NCI-H128 (cell line): ENCODE measurements at regions not wholly inside any gene's neighbourhood (a gene's known extent, or its start where the extent isn't known, plus 50 kb on each side); places are given as distances from the start of the nearest gene placed in this dataset.
"Not testable (repeated sequence)": the region's sequence is repeated elsewhere in the genome, so short reads cannot be mapped to it uniquely, and the experiment has no call there.

Experiments used
- DNase-seq: peaks from one replicate; lab custom pipeline; 2025; ENCODE audit not compliant: unreplicated experiment; lab: John Stamatoyannopoulos, UW

- no peak for DNase-seq
Observed at GRCh38 chr18:22695674-22696073, 237.5 kb upstream of the RBBP8 start.

DNA sequence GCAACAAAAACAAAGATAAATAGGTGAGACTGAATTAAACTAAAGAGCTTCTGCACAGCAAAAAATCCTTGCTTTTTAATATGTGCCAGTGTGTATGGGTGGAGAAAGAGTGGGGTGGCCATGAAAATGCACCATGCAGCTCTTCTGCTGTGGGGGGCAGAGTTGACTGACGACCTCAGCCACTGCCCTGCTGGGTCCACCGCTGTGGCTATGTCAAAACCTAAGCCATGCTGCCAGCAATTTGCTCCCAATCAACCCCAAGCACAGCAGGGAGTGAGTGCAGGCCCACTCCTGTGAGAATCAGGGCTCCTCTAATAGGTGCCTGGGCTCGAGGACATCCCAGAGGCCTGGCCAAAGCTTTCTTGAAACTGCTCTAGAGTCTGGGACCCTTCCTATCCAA lies 235.6 kb upstream of the RBBP8 start:
- DNase-seq: no peak

DNA sequence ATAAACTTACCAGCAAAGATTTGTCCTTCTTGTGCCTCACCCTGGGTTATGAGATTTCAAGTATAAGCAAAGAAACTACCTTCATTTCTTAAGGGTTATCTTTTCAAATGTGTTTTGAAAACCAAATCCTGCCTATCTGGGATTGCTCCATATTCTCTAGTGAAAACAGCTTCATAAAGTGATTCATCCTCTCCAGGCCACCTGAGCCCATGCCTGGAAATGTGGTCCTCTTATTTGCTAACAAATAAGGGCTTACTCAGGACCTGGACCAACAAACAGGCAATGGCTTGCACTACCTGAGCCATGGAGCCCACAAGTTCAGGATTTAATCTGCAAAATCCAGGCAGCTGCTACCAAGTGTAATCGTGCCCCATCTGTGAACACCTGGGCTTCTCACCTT lies 234.4 kb upstream of the RBBP8 start:
- DNase-seq: no peak

GRCh38 chr18:22699629-22700028 lies 233.5 kb upstream of the RBBP8 start:
- no peak for DNase-seq

GRCh38 chr18:22700920-22701319 lies 232.2 kb upstream of the RBBP8 start:
- no peak for DNase-seq

DNA sequence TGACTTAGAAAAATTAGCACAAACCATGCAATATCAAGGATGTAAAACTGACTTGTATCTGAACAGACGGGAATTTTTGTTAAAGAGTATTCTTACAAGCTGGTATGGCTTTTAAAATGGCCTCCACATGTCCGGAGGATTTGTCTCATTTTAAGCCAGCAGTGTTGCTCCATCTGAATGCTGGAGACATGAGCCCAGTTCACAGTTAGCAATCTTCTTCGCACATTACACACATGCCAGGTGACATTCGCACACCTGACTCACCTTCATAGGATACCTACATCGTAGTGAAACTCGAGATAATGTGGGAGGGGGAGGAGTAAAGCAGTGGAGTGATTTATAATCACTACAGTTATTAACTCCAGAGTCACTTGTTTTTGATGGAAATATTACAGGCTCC lies 231.8 kb upstream of the RBBP8 start:
- no peak for DNase-seq

GRCh38 chr18:22701795-22702194 lies 231.3 kb upstream of the RBBP8 start:
- no peak for DNase-seq

GRCh38 chr18:22702806-22703205 lies 230.3 kb upstream of the RBBP8 start:
- DNase-seq: no peak

DNA sequence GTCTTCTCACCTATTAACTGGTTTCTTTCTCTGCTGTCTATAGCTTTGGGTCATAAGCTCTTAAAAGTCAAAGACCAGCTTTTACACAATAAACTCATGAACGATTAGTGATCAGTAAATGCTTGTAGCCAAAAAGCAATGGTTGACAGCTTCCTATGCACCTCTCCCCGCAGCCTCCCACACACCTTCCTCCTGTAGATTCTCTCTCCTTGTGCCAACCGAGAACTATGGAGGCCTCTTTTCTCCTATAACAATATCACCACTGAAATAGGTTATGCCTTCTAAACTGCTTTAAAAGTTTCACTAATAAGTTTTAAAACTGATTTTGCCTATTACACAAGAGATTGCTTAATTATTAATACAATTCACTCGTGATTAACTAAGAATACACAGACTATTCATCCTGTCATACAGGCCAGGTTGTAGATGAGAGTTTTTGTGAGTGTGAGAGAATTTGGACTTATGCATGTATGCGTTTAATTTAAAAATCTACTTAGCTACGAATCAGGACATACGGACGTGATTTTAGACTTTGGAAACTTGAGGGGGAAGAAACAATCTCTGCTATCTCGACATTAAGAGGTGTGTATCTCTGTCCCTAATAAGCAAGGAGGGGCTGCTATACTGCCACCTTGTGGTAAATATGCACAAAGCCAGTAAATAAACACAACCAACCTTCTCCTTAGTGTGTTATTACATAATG lies 229.1 kb upstream of the RBBP8 start:
- DNase-seq: no peak

DNA sequence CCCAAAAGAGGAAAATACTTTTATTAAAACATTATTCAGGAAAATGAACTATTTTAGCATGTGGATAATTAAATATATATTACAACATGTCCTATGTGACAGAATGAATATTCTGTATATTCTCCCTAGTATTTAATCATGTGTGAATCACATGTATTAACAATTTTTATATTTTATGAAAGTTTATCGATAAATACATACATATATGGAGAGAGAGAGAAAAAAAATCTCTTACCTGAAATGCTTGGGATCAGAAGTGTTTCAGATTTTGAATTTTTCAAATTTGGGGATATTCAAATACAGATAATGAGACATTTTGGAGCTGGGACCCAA lies 228.6 kb upstream of the RBBP8 start:
- DNase-seq: no peak

DNA sequence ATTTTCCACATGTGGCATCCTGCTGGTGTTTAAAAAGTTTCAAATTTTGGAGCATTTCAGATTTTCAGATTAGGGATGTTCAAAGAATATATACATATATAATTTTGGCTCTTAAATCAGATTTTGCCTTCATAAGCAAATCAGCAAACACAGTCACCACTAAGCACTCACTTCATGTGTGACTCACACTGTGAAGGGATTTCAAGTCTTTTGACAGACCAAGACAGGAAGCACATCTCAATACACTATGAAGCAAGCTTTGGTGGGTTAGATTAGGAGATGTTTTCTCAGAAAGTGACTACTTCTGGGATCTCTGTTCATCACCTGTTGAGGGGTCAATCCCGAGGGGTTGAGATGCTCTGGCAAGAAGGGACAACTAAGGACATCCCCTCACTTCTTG lies 227.8 kb upstream of the RBBP8 start:
- no peak for DNase-seq

- not testable (repeated sequence) for DNase-seq
Observed at GRCh38 chr18:22706025-22706424, 227.1 kb upstream of the RBBP8 start.

DNA sequence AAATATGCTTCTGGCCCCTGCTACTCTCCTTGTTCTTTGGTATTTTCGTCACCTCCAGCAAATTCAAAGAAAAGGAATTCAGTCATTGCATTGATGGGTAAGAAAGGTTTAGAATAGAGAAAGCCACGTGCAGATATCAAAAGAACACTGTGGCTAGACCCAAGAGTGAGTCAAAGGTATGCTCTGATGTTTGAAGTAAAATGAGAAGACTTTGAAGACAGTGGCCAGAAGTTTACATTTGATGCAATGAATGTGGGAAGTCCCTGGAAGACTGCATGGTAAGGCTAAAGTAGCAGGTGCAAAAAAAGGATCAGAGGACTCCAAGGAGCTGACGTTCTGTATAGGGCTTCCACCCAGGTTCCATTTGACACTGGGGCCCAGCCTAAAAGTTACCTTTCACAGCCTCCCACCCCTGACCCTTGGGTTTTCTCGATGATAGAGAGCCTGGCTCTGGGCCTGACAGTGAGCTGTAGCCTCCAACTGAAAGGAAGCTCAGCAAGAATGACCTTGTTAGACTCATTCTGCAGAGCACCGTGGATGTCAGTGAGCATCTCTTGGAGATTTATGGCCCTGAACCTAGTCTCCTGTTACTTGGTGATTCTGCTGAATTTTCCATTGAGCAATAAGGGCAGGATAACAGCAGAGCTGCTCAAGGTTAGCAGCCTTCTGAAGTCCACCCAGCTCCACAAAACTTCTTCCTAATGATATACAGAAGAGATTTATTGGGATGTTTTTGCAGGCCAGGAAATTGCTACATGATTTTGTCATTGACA lies 223.7 kb upstream of the RBBP8 start:
- no peak for DNase-seq

- DNase-seq: no peak
Observed at GRCh38 chr18:22710673-22711191, 222.4 kb upstream of the RBBP8 start.

DNA sequence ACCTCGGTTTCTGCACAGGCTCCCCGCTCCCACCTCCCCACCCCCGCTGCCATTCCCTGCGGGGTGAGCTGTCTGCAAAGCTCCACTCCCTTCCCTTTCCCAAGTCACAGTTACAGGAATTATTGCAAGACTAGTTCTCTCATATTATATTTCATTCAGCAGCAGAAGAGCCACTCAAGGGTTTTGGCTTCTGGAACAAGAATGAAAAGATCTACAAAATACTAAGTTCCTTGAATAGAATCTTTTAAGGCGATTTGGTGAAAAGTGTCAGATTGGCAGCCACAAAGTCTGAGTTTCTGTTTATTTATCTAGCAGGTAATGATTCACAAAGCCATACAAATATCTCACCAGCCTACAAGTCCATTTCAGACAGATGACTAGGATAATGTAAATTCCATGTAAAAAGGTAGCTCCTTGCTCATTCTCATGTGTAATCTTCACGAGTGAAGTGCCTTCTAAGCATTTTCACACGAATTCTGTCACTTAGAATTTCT lies 221.9 kb upstream of the RBBP8 start:
- no peak for DNase-seq

- no peak for DNase-seq
Observed at GRCh38 chr18:22713511-22713910, 219.6 kb upstream of the RBBP8 start.

GRCh38 chr18:22717536-22717935 lies 215.6 kb upstream of the RBBP8 start:
- DNase-seq: not testable (repeated sequence)

DNA sequence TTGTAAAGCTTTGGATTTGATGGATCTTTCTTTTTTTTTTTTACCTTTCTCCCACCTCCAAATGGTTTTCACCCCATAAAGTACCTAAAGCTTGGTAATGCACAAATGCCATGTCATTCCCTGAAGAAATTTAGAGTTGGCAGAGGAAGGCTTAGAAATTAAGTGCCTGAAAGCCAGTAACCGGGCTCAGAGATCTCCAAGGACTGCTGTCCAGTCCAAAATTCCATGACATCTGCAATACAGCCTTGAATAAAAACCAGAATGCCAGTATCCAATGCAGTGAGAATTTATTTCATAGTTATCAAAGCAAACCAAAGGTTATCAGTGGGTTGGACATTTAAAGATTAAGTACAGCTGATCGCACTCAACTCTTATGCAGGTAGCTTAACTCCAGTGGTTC lies 209.9 kb upstream of the RBBP8 start:
- no peak for DNase-seq

DNA sequence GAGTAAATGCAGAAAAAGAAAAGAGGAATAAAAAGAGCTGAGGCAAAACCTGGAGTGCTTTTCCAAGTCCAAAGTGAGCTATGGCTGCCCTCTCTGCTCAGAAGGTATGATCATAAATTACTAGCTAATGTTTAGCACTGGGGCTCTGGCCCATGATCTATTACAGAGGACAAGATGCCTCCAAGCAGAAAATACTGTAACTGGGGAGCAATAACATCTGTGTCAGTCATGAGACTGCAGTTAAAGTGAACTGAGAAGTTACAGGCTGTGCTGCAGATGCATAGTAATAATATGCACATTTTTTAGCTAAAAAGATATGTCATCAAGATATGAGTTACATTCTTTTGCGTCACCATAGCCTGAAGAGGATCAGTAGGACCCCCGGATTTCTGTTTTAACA lies 209.4 kb upstream of the RBBP8 start:
- DNase-seq: no peak

DNA sequence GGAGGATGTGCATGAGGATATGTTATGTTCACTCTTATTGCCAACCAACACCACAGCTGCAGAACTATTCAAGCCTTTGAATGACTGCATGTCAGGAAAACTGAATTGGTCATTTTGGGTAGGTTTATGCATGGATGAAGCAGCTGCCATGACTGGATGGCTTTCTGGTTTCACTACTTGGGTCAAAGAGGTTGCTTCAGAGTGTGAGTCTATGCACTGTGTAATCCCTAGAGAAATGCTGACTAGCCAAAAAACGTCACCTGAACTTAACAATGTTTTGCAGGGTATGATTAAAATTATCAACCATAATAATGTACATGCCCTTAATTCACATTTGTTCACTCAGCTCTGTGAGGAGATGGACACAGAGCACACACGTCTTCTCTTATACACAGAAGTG lies 206.7 kb upstream of the RBBP8 start:
- DNase-seq: no peak

GRCh38 chr18:22728016-22728415 lies 205.1 kb upstream of the RBBP8 start:
- DNase-seq: no peak

- DNase-seq: no peak
Observed at GRCh38 chr18:22728481-22729105, 204.5 kb upstream of the RBBP8 start.
